ENCODE measurements at regions not wholly inside any gene's neighbourhood (a gene's known extent, or its start where the extent isn't known, plus 50 kb on each side); places are given as distances from the start of the nearest gene placed in this dataset.

DNA sequence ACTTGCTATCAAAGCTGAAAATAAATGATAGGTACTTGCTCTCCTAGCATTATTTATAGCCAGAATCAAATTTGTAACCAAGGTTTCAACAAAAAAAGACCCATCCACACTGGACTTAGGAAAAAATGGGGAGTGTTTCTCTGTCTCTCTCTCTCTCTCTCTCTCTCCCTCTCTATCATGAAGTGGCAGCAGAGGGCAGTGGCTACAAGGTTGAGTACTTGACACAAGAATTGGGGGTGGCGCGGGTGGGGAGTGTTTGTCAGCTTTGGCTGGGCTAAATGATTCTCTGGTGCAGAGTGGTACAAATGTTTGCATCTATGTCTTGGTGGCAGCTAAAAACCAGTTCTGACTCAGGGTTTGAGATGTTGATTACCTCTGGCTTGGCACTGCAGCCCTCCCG lies 85.0 kb downstream of the RBM43 start:
- no peak for TF ChIP-seq CTCF (conservative IDR thresholded peaks at IDR 0.05; ENCODE audit: low read depth, low read length)
- no peak for TF ChIP-seq EZH2phosphoT487 (IDR thresholded peaks at IDR 0.05; ENCODE audit: borderline replicate concordance, low read length)
- no peak for TF ChIP-seq EZH2 (IDR thresholded peaks at IDR 0.05; ENCODE audit: low read length, unreplicated experiment)

Data from PC-3 (cell line).